Astrocyte (in vitro differentiated cells and primary cell): ENCODE measurements at regions not wholly inside any gene's neighbourhood (a gene's known extent, or its start where the extent isn't known, plus 50 kb on each side); places are given as distances from the start of the nearest gene placed in this dataset.

Source experiments
- EZH2 ChIP-seq: IDR thresholded peaks from 2 replicates; pipeline ENCODE4 v1.6.1; 2012; ENCODE audit warnings: mild to moderate bottlenecking, low read length, inconsistent platforms; ENCODE audit not compliant: insufficient read depth
- TF ChIP-seq, protein P1 (sequence below): IDR thresholded peaks from 2 replicates; pipeline ENCODE4 v1.5.1; 2011; ENCODE audit warnings: low read depth, mild to moderate bottlenecking, inconsistent platforms, low read length, moderate library complexity; ENCODE audit not compliant: insufficient read depth

DNA sequence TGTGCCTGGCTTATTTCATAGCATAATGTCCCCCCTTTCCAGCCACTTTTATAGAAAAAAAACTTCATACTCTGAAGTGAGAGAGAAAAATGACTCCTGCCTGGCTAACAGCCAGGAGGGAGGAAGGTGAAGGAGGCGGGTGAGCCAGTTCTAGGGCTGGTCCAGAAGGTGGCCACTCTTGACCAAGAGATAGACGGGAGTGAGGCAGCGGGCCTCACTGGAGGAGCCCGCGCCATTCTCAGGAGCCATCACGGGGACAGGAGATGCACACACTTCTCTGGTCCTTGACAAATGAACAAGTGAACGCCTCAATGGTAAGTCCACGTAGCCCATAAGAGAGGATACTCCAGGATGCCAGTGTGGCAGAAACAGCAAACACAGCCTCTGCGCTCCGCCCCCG, 231.4 kb downstream of the UQCRFS1 start:
- TF ChIP-seq, protein P1, sequence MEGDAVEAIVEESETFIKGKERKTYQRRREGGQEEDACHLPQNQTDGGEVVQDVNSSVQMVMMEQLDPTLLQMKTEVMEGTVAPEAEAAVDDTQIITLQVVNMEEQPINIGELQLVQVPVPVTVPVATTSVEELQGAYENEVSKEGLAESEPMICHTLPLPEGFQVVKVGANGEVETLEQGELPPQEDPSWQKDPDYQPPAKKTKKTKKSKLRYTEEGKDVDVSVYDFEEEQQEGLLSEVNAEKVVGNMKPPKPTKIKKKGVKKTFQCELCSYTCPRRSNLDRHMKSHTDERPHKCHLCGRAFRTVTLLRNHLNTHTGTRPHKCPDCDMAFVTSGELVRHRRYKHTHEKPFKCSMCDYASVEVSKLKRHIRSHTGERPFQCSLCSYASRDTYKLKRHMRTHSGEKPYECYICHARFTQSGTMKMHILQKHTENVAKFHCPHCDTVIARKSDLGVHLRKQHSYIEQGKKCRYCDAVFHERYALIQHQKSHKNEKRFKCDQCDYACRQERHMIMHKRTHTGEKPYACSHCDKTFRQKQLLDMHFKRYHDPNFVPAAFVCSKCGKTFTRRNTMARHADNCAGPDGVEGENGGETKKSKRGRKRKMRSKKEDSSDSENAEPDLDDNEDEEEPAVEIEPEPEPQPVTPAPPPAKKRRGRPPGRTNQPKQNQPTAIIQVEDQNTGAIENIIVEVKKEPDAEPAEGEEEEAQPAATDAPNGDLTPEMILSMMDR = no peak
- TF ChIP-seq EZH2 = no peak
